ENCODE measurements at regions not wholly inside any gene's neighbourhood (a gene's known extent, or its start where the extent isn't known, plus 50 kb on each side); places are given as distances from the start of the nearest gene placed in this dataset.
"Not testable (repeated sequence)": the region's sequence is repeated elsewhere in the genome, so short reads cannot be mapped to it uniquely, and the experiment has no call there.

- no peak for DNase-seq
Measured at GRCh38 chr6:139712830-139713229, 338.4 kb upstream of the CITED2 start.

DNA sequence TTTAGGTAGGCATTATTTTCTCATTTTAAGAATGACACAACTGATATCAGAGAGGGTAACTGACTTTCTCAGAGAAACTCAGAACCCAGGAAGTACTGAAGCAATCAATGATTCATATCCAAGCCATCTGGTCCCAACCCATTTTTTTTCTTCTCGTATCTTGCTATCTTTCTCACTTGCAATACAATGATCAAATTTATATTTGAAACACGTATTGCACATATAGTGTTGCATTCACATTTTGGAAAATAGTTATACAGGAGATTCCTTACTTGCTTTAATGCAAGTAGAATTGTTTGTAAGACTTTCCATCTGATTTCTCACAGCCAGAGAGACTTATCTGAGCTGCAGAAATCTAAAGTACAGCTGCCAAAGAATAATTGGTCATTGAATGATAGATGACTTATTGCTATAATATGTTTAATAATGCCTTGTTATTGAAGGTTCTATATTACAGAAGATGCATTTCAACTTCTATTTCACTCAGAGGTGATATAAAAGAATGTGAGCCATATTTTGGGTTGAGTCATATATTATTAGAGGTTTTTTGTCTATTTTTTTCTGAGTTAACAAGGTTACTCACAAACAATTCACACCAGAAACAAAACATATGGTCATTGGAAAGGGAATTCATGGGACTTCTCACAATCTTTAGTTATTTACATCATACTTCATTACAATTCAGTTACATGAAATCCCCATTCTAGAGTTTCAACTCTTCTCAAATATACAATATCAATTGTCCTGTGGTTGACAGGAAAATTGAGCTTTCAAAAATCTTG lies 337.5 kb upstream of the CITED2 start:
- DNase-seq, result no peak

GRCh38 chr6:139710556-139710955 lies 336.1 kb upstream of the CITED2 start:
- no peak for DNase-seq

DNA sequence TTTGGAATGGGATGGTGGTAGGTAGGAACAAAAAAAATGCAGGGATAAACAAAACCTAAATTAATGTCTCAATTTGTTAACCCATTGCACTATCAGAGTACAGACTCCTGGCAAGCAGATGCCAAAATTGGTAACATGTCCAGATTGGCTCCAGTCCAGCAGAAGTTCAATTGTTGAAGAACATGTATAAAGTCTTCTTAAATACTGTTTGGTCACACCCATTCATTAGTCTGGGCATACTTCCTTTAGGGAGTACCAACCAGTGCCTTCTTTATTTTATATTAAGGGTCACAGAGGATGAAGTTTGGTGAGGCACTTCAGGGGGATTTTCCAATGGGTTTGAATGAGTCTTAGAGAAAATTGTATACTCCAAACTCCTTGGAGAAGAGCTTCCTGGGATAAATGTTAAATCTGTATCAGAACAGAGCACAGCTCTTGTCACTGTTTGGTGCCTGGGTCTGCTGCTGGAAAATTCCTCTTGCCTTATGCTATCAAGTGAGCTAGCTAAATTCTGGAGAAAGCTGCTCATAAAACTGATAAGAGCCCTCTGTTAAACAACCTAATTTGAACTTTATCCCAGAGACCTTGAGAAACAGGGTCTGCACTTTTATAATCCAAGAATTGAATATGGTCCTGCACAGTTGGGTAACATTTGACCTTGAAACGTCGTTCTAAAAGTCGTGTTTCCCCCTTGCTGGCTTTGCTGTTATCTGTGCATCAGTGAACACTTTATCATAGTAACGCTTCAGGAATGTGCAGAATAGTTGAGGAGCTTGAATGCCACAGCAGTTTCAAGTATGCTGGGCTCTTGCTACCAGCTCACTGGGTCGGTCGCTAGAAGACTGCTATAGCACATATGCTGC lies 334.1 kb upstream of the CITED2 start:
- peak; percentile 73 for DNase-seq

DNA sequence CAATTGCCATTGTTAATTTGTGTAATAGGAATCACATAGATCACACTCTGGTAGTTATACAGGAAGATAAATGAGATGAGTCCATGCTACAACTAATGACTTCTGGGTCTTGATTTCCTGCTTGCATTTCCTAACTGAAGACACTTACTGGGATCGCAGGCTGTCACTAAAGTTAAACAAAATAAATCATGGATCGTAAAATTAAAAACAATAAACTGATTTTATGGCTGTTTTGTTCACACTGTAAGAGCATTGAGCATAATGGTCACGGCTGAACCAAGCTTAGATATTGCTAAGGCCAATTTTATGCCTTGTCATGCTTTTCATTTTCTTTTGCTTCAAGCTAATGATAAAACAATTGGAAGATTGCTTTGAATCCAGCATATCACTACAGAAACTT lies 332.5 kb upstream of the CITED2 start:
- no peak for DNase-seq

- no peak for DNase-seq
Measured at GRCh38 chr6:139705284-139705683, 330.8 kb upstream of the CITED2 start.

- DNase-seq, result no peak
Measured at GRCh38 chr6:139703780-139704179, 329.3 kb upstream of the CITED2 start.

- no peak for DNase-seq
Measured at GRCh38 chr6:139702706-139703105, 328.3 kb upstream of the CITED2 start.

GRCh38 chr6:139701695-139702094 lies 327.2 kb upstream of the CITED2 start:
- no peak for DNase-seq

GRCh38 chr6:139701003-139701402 lies 326.6 kb upstream of the CITED2 start:
- no peak for DNase-seq

DNA sequence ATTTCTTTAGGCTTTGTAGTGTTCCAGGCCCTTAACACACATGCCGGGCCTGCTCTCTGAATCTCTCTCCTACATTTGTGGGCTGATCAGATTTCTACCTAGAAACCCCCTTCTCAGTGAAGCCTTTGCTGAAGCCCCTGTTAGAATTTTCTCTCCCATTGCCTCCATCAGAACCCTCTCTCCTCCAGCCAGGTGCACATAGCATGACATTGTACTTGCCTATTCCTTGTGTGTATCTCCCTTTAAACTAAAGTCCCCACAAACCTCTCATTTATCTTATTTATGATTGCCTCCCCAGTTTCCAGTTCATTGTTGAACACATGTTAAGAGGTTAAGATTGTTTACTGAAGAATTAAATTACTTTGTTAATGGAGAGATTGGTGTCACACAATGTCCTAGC lies 325.5 kb upstream of the CITED2 start:
- no peak for DNase-seq

DNA sequence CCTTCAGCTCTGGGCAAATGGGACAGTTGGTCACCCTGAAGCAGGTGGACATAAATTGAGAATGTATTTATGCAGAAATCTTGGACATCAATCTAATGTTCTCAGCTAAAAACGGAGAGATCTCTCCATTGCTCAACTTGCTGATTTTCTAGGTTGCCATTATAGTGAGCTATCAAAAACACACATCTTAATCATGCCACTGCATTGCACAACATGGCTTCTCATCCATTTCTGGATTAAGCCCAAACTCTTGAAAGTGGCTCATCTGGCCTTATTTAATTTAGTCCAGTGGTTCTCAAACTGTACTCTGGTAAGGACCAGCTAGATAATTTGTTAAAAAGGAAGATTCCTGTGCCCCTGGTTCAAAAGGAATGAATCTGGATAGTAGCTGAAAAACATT lies 324.9 kb upstream of the CITED2 start:
- DNase-seq, result no peak

DNA sequence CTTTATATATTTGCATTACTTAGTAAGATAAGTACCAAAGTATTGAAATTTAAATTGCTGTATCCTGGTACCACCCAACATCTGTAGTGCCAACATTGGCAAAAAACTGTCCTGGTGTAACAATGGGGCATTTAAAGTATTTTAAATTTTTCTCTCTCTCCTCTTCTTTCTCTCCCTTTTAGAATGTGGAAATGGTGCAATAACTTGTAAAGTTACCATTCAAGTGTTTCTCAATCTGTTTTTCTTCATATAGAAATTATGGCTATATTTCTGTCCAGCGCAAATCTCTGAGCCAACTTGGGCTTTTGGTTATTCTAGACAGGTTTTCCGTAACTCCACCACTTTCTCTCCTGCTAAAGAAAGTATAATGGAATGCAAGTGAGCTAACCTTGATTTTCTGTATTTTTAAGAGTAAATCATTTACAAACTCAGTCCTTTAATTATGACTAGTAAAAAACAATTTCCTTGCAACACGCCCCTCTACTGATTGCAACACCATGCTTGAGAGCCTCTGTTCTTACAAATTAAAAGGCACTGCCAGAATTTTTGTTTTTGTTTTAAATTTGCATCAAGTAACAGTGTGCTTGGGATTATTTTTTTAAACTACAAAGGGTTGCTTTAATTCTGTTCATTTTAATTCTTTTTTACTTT lies 324.2 kb upstream of the CITED2 start:
- peak; percentile 42 for DNase-seq

DNA sequence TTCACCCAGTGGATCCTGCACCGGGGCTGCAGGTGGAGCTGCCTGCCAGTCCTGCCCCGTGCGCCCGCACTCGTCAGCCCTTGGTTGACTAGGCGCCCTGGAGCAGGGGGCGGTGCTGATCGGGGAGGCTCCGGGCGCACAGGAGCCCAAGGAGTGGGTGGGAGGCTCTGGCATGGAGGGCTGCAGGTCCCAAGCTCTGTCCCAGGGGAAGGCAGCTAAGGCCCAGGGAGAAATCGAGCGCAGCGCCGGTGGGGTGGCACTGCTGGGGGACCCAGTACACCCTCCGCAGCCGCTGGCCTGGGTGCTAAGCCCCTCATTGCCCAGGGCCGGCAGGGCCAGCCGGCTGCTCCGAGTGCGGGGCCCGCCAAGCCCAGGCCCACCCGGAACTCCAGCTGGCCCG lies 323.4 kb upstream of the CITED2 start:
- DNase-seq, result not testable (repeated sequence)

GRCh38 chr6:139696991-139697390 lies 322.5 kb upstream of the CITED2 start:
- not testable (repeated sequence) for DNase-seq

- no peak for DNase-seq
Measured at GRCh38 chr6:139695361-139695760, 320.9 kb upstream of the CITED2 start.

GRCh38 chr6:139693735-139694134 lies 319.3 kb upstream of the CITED2 start:
- DNase-seq, result no peak

DNA sequence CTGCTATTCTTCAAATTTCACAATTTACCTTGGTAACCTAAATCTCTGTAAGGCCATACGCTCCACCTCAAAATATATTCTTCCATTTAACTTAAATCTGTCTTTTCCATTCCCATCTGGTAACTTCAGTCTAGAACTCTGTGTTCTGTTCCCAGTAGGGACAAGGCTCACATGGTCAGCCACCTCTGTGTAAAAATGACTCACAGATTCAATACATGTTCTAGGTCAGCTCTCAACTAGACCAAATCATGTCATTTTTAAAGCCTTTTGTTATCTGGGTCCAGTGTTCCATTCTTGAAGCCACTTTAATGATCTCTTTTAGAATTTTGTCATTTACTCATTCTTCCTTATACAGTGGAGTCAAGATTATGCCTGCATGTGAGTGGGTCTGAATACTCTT lies 315.6 kb upstream of the CITED2 start:
- no peak for DNase-seq

DNA sequence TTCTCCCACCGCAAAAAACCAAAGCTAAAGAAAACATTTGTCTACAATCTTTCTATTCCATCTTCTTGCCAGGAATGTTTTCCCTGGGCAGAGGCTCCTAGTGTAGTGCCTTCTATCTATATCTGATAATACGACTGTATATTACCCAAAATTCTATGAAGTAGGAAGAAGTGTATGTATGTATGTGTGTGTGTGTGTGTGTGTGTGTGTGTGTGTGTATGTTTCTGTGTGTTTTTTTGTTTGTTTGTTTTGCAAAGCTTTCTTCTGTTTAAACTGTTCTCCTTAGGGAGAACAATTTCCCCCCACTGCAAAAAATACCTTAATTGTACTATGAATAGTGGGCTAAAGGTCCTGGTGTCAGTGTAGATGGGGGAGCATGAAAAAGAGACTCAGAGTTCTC lies 312.6 kb upstream of the CITED2 start:
- no peak for DNase-seq

- DNase-seq, result no peak
Measured at GRCh38 chr6:139686308-139686707, 311.9 kb upstream of the CITED2 start.

DNA sequence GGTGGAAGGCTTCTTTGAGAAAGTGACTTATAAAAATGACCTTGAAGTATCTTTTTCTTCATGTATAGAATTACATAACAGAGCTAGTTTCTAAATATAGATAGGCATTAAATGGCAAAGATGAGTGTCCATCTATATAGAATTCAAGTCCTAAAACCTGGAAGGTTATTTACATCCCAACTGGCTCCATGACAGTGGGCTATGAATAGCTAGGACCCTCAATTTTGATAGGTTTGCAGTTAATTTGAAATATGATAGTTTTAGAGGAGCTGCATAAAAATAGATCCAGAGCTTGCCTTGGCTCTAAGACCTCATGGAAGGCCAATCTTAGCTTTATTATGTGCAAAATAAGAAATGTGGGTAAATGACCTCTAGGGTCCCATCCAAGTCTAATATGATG lies 310.6 kb upstream of the CITED2 start:
- no peak for DNase-seq

GRCh38 chr6:139680819-139681218 lies 306.4 kb upstream of the CITED2 start:
- no peak for DNase-seq
